Astrocyte of the cerebellum (primary cell): ENCODE measurements at regions not wholly inside any gene's neighbourhood (a gene's known extent, or its start where the extent isn't known, plus 50 kb on each side); places are given as distances from the start of the nearest gene placed in this dataset.

Experiments used
- DNase-seq: peaks from one replicate; pipeline ENCODE4 v3.0.0-alpha.2; 2011; ENCODE audit warnings: low read depth
- H3K4me3 ChIP-seq: 2 replicates; pipeline ENCODE4 v1.5.1; 2011; ENCODE audit warnings: mild to moderate bottlenecking, low read depth, low read length, moderate library complexity
- in situ Hi-C: cut with HindIII; loops from 2 replicates; pipeline ENCODE4 v1.10.0; 2017; ENCODE audit warnings: low sequenced_read_pairs
- TF ChIP-seq, protein P1 (sequence below): IDR thresholded peaks from 2 replicates; pipeline ENCODE4 v1.5.1; 2012; ENCODE audit warnings: low read length, low read depth, moderate library complexity, mild to moderate bottlenecking; ENCODE audit errors: missing control alignments

- no peak for DNase-seq
- in situ Hi-C loops: loop anchor here (5.0 kb wide), 1 partner anchor 35 kb away; no protein-coding TSS in a partner anchor
- TF ChIP-seq, protein P1, sequence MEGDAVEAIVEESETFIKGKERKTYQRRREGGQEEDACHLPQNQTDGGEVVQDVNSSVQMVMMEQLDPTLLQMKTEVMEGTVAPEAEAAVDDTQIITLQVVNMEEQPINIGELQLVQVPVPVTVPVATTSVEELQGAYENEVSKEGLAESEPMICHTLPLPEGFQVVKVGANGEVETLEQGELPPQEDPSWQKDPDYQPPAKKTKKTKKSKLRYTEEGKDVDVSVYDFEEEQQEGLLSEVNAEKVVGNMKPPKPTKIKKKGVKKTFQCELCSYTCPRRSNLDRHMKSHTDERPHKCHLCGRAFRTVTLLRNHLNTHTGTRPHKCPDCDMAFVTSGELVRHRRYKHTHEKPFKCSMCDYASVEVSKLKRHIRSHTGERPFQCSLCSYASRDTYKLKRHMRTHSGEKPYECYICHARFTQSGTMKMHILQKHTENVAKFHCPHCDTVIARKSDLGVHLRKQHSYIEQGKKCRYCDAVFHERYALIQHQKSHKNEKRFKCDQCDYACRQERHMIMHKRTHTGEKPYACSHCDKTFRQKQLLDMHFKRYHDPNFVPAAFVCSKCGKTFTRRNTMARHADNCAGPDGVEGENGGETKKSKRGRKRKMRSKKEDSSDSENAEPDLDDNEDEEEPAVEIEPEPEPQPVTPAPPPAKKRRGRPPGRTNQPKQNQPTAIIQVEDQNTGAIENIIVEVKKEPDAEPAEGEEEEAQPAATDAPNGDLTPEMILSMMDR: no peak
- no peak overlapping the region for H3K4me3 ChIP-seq
Measured at GRCh38 chr6:168167431-168168315, 88.7 kb upstream of the FRMD1 start.

DNA sequence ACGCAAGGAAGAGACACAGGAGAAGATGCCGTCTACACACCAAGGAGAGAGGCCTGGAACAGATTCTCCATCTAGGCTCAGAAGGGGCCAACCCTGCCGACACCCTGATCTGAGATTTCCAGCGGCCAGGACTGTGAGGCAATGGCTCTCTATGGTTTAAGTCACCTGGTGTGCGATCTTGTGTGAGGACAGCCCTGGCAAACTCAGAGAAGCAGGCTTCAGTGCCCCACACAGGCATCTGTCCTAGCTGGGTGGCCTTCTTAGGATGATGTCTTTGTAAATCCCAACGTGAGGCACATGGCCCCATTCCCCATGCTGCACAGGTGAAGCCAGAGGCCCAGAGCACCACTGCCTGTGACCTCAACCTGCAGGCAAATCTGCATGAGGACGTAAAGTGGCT lies 87.6 kb upstream of the FRMD1 start:
- in situ Hi-C loops: loop anchor here (5.0 kb wide), 1 partner anchor 36 kb away; no protein-coding TSS in a partner anchor
- no peak overlapping the region for H3K4me3 ChIP-seq
- TF ChIP-seq, protein P1: no peak
- DNase-seq: no peak

DNA sequence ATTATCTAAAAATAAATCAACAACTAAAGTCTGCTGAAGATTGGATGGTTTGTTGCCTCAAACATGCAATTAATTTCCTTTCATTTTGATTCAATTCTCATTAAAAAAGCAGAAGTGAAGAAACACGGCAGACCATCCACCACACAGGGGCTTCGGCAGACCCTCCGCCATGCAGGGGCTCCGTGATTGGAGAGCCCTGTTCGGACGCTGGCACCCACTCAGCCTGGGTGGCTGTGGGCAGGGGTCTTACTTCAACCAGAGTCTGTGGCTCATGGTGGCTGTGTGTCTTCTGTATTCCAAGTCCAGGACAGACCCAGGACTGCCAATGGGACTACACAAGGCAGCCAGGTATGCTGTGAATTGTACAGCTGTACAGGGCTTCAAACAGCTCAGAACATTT lies 86.9 kb upstream of the FRMD1 start:
- no peak for DNase-seq
- TF ChIP-seq, protein P1: no peak
- in situ Hi-C loops: loop anchor here (5.0 kb wide), 1 partner anchor 36 kb away; no protein-coding TSS in a partner anchor

DNA sequence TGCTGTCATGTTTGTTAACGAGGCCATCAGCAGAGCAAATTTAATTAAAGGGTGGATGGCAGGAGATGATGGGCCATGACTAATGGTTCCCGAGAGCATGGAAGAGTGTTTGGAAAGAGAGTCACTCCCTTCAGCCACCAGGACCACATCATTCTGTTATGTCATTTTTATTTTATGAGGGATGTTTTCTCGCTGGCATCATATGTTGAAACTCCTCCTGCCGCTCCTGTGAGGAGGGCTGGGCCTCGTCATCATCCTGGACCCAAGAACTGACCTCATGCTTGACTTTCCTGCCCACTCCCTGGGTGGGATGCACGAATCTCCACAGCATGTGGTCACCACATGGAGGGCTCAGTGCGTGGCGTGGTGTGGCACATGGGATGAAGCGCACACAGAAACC lies 86.4 kb upstream of the FRMD1 start:
- in situ Hi-C loops: loop anchor here (5.0 kb wide), 1 partner anchor 37 kb away; no protein-coding TSS in a partner anchor
- DNase-seq: no peak
- no peak overlapping the region for H3K4me3 ChIP-seq
- TF ChIP-seq, protein P1: no peak

More for the DNA sequence above, 86.9 kb upstream of the FRMD1 start:
- no peak overlapping the region for H3K4me3 ChIP-seq

DNA sequence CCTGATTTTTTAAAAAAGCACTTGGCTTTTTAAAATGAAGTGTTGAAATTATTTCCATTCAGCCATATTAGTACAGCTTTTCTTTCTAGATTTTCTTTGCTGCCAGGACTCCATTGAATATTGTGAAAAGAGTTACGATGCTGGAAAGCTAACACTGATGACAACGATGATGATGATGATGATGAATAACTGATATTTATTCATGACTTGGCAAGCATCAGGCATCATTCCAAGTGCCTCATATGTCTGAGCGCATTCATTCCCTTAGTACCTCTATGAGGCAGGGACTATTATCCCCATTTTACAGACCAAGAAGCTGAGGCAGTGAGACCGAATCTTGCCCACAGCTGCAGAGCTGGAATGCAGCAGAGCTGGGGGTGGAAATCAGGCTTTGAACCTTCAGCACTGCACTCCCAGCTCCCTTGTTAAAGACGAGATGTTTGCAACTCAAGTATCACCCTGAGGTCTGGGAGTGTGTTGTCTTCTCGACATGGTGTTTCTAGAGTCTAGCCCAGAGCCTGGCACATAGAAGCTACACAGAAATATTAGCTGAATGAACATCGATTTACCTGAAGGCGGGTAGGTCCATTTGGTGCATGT lies 85.5 kb upstream of the FRMD1 start:
- in situ Hi-C loops: loop anchor here (5.0 kb wide), 1 partner anchor 38 kb away; no protein-coding TSS in a partner anchor
- no peak for DNase-seq
- H3K4me3 ChIP-seq: no peak overlapping the region
- TF ChIP-seq, protein P1: no peak

DNA sequence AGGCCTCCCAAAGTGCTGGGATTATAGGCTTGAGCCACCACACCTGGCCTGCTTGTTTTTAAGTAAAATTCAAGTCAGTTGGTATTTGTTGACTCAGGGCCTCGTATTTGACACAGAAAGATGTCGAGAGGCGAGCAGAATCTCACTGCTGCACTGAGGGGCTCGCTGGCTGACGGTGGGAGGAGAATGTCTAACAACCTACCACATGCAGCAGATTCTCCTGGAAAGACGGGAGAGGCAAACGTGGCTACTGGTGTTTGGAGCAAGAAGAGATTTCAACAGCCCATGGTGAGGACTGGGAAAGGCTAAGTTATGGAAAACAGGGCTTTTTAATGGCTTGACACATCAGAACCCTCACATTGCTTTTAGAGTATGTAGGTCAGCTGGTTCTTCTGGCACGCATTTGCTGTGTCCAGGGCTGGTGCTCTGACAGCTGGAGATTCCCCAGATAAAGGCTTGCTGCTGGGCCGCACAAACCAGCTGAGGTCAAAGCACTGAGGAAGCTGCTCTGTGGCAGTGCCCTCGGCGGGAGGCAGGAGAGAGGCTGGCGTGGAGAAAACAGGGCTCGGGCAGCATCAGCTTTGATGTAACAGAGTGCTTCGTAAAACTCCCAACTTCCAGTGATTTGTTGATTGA lies 84.2 kb upstream of the FRMD1 start:
- peak; percentile 37 for DNase-seq
- TF ChIP-seq, protein P1: no peak
- H3K4me3 ChIP-seq: no peak overlapping the region
- in situ Hi-C loops: no loop called here
